GM12878 (cell line): ENCODE measurements at regions not wholly inside any gene's neighbourhood (a gene's known extent, or its start where the extent isn't known, plus 50 kb on each side); places are given as distances from the start of the nearest gene placed in this dataset.

Experiments
- E4F1 ChIP-seq: fragments of 450-650 bp; IDR thresholded peaks from 2 replicates; pipeline ENCODE4 v1.6.1; 2018; ENCODE audit warnings: borderline replicate concordance, mild to moderate bottlenecking; ENCODE audit not compliant: partially characterized antibody
- KAT2A ChIP-seq: conservative IDR thresholded peaks from 2 replicates; pipeline ENCODE4 v1.6.1; 2011; ENCODE audit warnings: low read depth, low read length; ENCODE audit not compliant: control insufficient read depth
- MEF2B ChIP-seq: fragments of 450-650 bp; IDR thresholded peaks from 2 replicates; pipeline ENCODE4 v1.6.1; 2018; ENCODE audit warnings: mild to moderate bottlenecking, moderate library complexity; ENCODE audit not compliant: partially characterized antibody, poor library complexity, severe bottlenecking
- MLLT1 ChIP-seq: fragments of 450-650 bp; IDR thresholded peaks from 2 replicates; pipeline ENCODE4 v1.6.1; 2016; ENCODE audit warnings: mild to moderate bottlenecking
- MTA3 ChIP-seq: IDR thresholded peaks from 2 replicates; pipeline ENCODE4 v1.6.1; 2012; ENCODE audit warnings: low read length, inconsistent platforms, borderline replicate concordance
- PBX3 ChIP-seq: IDR thresholded peaks from 2 replicates; pipeline ENCODE4 v1.6.1; 2011; ENCODE audit warnings: mild to moderate bottlenecking, low read depth, low read length, moderate library complexity; ENCODE audit not compliant: insufficient replicate concordance
- SKIL ChIP-seq: fragments of 450-650 bp; IDR thresholded peaks from 2 replicates; pipeline ENCODE4 v1.6.1; 2017; ENCODE audit warnings: mild to moderate bottlenecking, low read depth, inconsistent platforms; ENCODE audit not compliant: poor library complexity, severe bottlenecking
- USF1 ChIP-seq: IDR thresholded peaks from 2 replicates; pipeline ENCODE4 v1.6.1; 2011; ENCODE audit warnings: borderline replicate concordance, low read depth, mild to moderate bottlenecking, moderate library complexity, mixed read lengths, low read length; ENCODE audit not compliant: insufficient read depth; ENCODE audit errors: extremely low read length
- ZBED1 ChIP-seq: IDR thresholded peaks from 2 replicates; pipeline ENCODE4 v1.6.1; 2016; ENCODE audit warnings: borderline replicate concordance
- ZNF592 ChIP-seq: fragments of 450-650 bp; IDR thresholded peaks from 2 replicates; pipeline ENCODE4 v1.6.1; 2017; ENCODE audit warnings: mild to moderate bottlenecking, moderate library complexity
- ZNF687 ChIP-seq: fragments of 450-650 bp; IDR thresholded peaks from 2 replicates; pipeline ENCODE4 v1.6.1; 2017; ENCODE audit warnings: mild to moderate bottlenecking, moderate library complexity

- TF ChIP-seq KAT2A, result no peak
- peak; percentile 15 for TF ChIP-seq MEF2B
- no peak for TF ChIP-seq ZBED1
- no peak for TF ChIP-seq E4F1
- TF ChIP-seq MTA3, result no peak
- TF ChIP-seq ZNF687, result no peak
- TF ChIP-seq SKIL, result no peak
- TF ChIP-seq USF1, result no peak
- no peak for TF ChIP-seq ZNF592
- TF ChIP-seq PBX3, result no peak
- TF ChIP-seq MLLT1, result no peak
Measured at GRCh38 chr3:177378168-177378567, 180.9 kb upstream of the TBL1XR1 start (continued).
